Panc1 (cell line): ENCODE measurements at regions not wholly inside any gene's neighbourhood (a gene's known extent, or its start where the extent isn't known, plus 50 kb on each side); places are given as distances from the start of the nearest gene placed in this dataset.

Experiments used
- POLR2AphosphoS5 ChIP-seq: IDR thresholded peaks from 2 replicates; pipeline ENCODE4 v1.6.1; 2012; ENCODE audit warnings: mild to moderate bottlenecking, low read depth, low read length, moderate library complexity
- SIN3A ChIP-seq: IDR thresholded peaks from 2 replicates; pipeline ENCODE4 v1.6.1; 2012; ENCODE audit warnings: low read depth, mild to moderate bottlenecking, low read length, moderate library complexity, borderline replicate concordance; ENCODE audit not compliant: insufficient read depth
- TF ChIP-seq, protein P1 (sequence below): fragments of 450-650 bp; IDR thresholded peaks from 2 replicates; pipeline ENCODE4 v1.5.1; 2017; ENCODE audit warnings: mild to moderate bottlenecking

DNA sequence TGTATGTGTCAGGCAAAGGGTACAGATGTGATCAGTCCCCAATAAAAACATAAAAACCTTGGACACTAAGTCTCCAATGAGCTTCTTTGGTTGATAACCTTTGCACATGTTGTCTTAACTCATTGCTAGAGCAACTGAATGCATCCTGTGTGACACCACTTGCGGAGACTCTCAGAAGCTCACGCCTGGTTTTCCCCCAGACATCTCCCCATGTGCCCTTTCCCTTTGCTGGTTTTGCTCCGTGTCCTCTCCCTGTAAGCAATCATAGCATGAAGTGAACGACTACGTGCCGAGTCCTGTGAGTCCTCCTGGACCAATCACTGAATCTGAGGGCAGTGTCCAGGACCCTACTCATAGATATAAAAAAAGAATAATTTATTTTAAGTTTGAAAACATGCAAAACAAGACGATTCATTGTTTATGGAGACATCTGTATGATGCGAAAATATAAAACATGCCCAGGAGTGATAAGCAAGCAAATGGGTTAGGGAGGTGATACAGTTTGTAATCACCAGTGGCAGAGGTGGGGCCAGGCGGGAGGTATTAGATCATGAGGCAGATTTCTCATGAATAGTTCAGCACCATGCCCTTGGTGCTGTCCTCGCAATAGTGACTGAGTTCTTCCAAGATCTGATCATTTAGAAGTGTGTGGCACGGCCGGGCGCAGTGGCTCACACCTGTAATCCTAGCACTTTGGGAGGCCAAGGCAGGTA, 115.5 kb downstream of the MED10 start:
- TF ChIP-seq, protein P1, sequence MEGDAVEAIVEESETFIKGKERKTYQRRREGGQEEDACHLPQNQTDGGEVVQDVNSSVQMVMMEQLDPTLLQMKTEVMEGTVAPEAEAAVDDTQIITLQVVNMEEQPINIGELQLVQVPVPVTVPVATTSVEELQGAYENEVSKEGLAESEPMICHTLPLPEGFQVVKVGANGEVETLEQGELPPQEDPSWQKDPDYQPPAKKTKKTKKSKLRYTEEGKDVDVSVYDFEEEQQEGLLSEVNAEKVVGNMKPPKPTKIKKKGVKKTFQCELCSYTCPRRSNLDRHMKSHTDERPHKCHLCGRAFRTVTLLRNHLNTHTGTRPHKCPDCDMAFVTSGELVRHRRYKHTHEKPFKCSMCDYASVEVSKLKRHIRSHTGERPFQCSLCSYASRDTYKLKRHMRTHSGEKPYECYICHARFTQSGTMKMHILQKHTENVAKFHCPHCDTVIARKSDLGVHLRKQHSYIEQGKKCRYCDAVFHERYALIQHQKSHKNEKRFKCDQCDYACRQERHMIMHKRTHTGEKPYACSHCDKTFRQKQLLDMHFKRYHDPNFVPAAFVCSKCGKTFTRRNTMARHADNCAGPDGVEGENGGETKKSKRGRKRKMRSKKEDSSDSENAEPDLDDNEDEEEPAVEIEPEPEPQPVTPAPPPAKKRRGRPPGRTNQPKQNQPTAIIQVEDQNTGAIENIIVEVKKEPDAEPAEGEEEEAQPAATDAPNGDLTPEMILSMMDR, result no peak
- TF ChIP-seq SIN3A (no peak), POLR2AphosphoS5 (no peak)
